ENCODE measurements at regions not wholly inside any gene's neighbourhood (a gene's known extent, or its start where the extent isn't known, plus 50 kb on each side); places are given as distances from the start of the nearest gene placed in this dataset.
"Not testable (repeated sequence)": the region's sequence is repeated elsewhere in the genome, so short reads cannot be mapped to it uniquely, and the experiment has no call there.

- H3K27ac ChIP-seq = no peak overlapping the region
- DNase-seq = peak; percentile 53
- WGBS, 5 donors = 65 to 80% (median 70%) methylated on average over 7 to 10 of the region's 10 CpGs
- TF ChIP-seq POLR2A (IDR thresholded peaks at IDR 0.05) (no peak), POLR2AphosphoS5 (IDR thresholded peaks at IDR 0.05) (no peak), CTCF (IDR thresholded peaks at IDR 0.05 in 8 of 11, conservative IDR thresholded peaks at IDR 0.05 in 3 of 11) (no peak)
- no peak overlapping the region for H3K4me3 ChIP-seq
- H3K36me3 ChIP-seq = no peaks in the 10 kb centered on the region
- no peaks in the 10 kb centered on the region for H3K9me3 ChIP-seq
- intact Hi-C loops (cut with DNase I; ENCODE audit: low total_unique reads) = no loop called here
- no peaks in the 10 kb centered on the region for H3K4me1 ChIP-seq
- H3K27me3 ChIP-seq (replicated peaks in 1 of 7) = peaks cover 0 to 34% (median 0%) of the 10 kb centered on the region in 7 donors
Measured at GRCh38 chr19:30066781-30067759, 125.0 kb downstream of the URI1 start.

GRCh38 chr19:30067956-30068506 lies 126.0 kb downstream of the URI1 start:
- H3K4me1 ChIP-seq; DNase-seq; H3K4me3 ChIP-seq; H3K9me3 ChIP-seq; H3K36me3 ChIP-seq; H3K27ac ChIP-seq; intact Hi-C loops (cut with DNase I; ENCODE audit: low total_unique reads): not testable (repeated sequence)
- 90 to 97% (median 92%) methylated on average over 2 of the region's 2 CpGs for WGBS, 5 donors
- peaks cover 0 to 25% (median 0%) of the 10 kb centered on the region in 7 donors for H3K27me3 ChIP-seq (replicated peaks in 1 of 7)

- Histone ChIP-seq H3K36me3 (no peaks in the 10 kb centered on the region), H3K4me3 (no peak overlapping the region), H3K27ac (no peak overlapping the region), H3K9me3 (no peaks in the 10 kb centered on the region), H3K27me3 (replicated peaks in 1 of 7) (peaks cover 0 to 17% (median 0%) of the 10 kb centered on the region in 7 donors), H3K4me1 (no peaks in the 10 kb centered on the region)
- TF ChIP-seq POLR2A (IDR thresholded peaks at IDR 0.05) (no peak), POLR2AphosphoS5 (IDR thresholded peaks at IDR 0.05) (no peak), CTCF (IDR thresholded peaks at IDR 0.05 in 8 of 11, conservative IDR thresholded peaks at IDR 0.05 in 3 of 11) (no peak)
- WGBS, 5 donors = 85 to 94% (median 88%) methylated on average over 2 of the region's 2 CpGs
- peak; percentile 64 for DNase-seq
- intact Hi-C loops (cut with DNase I; ENCODE audit: low total_unique reads) = no loop called here
Measured at GRCh38 chr19:30068528-30069395, 126.7 kb downstream of the URI1 start.

- H3K27ac ChIP-seq = no peak overlapping the region
- no peak for TF ChIP-seq POLR2AphosphoS5 (IDR thresholded peaks at IDR 0.05)
- no peak for TF ChIP-seq POLR2A (IDR thresholded peaks at IDR 0.05)
- TF ChIP-seq CTCF (IDR thresholded peaks at IDR 0.05 in 8 of 11, conservative IDR thresholded peaks at IDR 0.05 in 3 of 11) = no peak
- peak; percentile 48 for DNase-seq
Measured at GRCh38 chr19:30069535-30070197, 127.6 kb downstream of the URI1 start.

More at GRCh38 chr19:30069535-30070197, 127.6 kb downstream of the URI1 start:
- H3K9me3 ChIP-seq = no peaks in the 10 kb centered on the region
- intact Hi-C loops (cut with DNase I; ENCODE audit: low total_unique reads) = no loop called here
- no peaks in the 10 kb centered on the region for H3K36me3 ChIP-seq
- no peak overlapping the region for H3K4me3 ChIP-seq
- H3K27me3 ChIP-seq (replicated peaks in 1 of 7) = peaks cover 0 to 8% (median 0%) of the 10 kb centered on the region in 7 donors
- H3K4me1 ChIP-seq = no peaks in the 10 kb centered on the region
- WGBS, 5 donors = 61 to 73% (median 64%) methylated on average over 8 of the region's 8 CpGs
